GM12873 (cell line): ENCODE measurements at regions not wholly inside any gene's neighbourhood (a gene's known extent, or its start where the extent isn't known, plus 50 kb on each side); places are given as distances from the start of the nearest gene placed in this dataset.

Experiments
- TF ChIP-seq, protein P1 (sequence below): IDR thresholded peaks from 2 replicates; pipeline ENCODE4 v1.5.1; 2012; ENCODE audit warnings: low read depth, mild to moderate bottlenecking, moderate library complexity, low read length, control low read depth; ENCODE audit not compliant: insufficient read depth; ENCODE audit errors: missing control alignments

DNA sequence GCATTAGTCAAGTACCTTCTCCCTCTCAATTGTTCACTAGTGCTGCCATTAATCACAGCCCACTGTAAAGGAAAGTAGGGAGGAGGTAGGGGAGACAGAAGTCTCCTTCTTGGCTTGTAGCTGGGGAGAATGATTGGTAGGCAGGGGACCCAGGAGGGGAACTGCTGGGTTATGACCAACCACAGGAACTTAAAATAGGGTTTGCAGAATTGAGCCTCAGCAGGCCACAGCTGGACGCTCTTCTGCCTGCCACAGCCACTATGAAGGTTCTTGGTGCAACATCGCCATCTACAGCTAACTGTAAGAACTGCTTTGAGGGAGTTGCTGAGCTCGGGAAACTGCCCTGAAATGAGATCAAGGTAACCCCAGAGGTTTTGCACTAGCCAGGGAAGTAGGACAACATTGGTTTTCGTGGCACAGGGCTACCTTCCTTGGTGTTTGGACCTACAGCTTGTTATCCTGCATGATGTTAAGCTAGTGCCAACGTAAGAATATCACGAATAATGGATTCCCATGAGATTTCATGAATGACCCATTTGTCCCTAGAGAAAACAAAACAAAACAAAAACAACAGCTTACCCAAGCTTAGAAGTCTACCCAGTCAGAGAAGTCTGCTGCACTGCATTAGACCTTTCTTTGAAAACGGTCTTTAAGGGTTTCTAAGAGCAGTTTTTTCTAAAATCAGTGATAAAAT lies 787.1 kb upstream of the API5 start:
- TF ChIP-seq, protein P1, sequence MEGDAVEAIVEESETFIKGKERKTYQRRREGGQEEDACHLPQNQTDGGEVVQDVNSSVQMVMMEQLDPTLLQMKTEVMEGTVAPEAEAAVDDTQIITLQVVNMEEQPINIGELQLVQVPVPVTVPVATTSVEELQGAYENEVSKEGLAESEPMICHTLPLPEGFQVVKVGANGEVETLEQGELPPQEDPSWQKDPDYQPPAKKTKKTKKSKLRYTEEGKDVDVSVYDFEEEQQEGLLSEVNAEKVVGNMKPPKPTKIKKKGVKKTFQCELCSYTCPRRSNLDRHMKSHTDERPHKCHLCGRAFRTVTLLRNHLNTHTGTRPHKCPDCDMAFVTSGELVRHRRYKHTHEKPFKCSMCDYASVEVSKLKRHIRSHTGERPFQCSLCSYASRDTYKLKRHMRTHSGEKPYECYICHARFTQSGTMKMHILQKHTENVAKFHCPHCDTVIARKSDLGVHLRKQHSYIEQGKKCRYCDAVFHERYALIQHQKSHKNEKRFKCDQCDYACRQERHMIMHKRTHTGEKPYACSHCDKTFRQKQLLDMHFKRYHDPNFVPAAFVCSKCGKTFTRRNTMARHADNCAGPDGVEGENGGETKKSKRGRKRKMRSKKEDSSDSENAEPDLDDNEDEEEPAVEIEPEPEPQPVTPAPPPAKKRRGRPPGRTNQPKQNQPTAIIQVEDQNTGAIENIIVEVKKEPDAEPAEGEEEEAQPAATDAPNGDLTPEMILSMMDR = peak; percentile 88

DNA sequence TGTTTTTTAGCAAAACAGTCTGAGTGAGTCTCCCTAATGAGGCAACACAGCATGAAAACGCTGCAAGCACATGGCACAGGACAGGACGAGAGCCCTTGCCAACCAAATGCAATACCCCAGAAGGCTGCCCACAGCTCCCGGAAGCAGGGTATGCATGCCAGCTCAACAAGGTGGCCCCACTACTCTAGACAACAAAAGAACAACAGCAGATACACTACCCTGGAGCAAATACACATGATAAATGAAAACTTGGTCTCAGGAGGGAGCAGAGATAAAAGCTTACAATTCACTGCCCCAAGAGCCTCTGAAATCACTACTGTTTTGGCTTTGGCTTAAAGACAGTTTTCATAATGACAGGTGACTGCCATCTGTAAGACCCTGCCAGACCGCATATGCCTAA lies 785.4 kb upstream of the API5 start:
- TF ChIP-seq, protein P1 = no peak

DNA sequence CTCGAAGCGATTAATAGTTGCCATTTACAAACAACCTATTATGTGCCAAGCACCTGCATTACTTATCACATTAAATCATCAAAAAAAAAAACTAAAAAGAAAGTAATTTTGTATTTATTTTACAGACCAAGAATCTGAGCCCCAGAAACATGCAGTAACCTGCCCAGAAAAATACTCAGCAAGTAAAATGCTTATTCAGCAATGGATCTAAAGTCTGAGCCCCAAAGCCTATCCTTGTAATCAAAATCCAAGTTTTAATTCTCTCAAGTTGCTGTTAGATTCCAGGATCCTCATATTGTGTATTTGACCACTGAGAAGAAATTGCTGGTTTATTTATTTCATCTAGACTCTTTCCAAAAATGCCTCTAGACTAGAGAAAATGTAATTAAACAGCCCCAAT lies 783.3 kb upstream of the API5 start:
- TF ChIP-seq, protein P1 = no peak

DNA sequence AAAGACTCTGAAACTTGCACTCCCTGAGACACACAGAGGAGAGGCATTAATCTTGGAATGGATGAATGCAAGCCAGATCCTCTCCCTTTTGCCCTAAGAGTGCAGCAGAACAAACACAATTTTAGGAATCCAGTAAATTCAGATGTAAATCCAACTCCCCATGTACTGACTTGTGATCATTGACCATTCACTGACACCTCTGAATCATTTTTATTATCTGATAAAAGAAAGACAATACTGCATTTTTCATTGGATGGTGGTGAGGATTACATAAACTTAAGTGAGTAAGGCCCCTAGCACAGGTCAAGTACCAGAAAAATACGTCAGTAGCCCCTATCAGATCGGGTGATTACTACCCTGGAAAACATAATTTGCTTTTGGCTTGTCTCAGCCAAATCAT lies 782.9 kb upstream of the API5 start:
- TF ChIP-seq, protein P1 = no peak

DNA sequence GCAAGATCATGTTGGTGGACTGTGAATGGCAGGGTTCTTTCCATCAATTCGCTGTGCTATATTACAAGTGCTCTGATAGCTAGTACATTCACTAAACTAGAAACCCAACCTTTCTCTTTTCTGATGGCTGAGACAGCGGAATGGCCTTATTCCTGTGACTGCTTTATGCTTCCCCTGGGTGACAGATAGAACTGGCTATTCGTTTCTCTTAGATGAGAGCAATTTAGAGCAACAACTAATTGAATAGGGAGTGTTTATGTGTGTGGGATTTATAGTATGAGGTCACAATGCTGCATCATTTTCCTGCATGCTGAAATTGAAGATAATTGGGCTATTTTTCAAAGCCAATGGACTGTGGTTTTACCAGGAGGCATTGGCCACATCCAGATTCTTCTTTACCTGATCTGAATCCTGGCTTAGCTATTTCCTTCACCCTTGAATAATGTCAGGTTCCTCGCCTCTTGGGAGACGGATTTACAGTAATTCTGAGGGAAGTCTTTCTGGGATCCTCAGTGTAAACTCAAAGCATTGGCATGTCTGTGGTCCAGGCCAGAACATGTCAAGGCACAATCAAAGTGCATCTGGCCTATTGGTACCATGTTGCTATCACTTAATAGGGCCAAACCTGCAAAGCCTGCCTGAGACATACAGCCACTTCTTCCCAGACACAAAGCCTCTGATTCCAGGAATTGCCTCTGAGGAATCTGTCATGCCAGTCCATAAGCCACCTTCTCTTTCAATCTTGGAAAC lies 775.0 kb upstream of the API5 start:
- TF ChIP-seq, protein P1 = no peak

DNA sequence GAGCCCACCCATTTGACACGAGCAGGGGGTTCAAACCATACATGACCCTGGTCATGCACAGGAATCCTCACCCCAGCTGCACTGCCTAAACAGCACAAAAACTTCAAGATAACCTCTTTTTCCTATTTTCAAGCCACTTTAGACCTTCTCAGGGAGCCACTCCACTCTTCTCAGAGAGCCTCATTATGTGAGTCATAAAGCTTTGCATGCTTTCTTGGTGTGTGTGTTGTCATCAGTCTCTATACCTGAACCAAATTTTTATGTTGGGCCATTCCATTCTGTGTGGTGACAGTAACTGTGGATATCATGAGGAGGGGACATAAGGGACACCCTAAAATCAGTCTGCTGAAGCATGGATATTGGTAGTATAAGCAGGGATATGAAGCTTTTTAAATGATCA lies 769.5 kb upstream of the API5 start:
- TF ChIP-seq, protein P1 = no peak

DNA sequence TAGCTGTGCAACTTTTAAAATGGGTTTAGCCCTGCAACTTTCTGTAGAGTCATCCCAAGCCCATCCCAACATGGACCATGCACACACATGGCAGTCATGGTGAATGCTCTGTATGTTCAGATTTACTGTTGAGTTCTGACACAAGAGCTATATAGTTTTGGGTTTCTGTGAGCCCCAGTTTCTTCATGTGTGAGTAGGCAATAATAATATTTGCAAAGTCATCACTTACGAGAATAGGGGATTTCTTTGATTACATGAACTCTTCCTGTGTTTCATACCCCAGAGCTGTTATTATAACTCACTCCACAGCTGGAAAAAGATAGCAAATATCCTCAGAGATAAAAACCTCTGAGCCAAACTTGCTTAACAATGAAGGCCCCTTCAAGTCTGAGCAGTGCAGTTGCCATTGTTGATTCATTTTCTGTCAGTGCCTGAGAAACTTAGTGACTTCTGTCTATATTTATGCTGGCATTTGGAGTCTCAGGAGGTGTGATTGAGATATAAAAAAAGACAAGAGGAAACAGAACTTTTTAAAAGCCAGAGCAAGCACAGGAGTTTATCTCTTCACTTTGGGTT lies 767.9 kb upstream of the API5 start:
- TF ChIP-seq, protein P1 = no peak
